NCI-H1417 (cell line): ENCODE measurements at regions not wholly inside any gene's neighbourhood (a gene's known extent, or its start where the extent isn't known, plus 50 kb on each side); places are given as distances from the start of the nearest gene placed in this dataset.

Experiments
- DNase-seq, 3 experiments: peaks; one replicate each; lab custom pipeline; 2025; lab: John Stamatoyannopoulos, UW

DNA sequence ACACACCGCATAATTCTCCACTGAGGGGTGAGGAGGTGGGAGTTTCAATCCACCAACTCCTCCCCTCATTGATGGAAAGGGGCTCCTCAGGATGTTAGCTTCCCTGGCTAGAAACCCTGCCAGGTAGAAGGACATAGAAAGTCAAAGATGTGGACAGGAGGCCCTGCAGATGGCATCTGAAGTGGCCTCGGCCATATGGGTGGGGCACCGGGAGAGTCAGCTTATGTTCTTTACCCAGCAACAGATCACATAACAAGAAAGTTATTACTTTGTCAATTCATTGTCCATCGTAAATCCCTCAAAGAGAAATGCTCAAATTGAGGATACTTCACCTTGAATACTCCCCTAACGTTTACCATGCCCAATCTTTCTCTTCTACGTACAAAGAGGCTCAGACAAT lies 97.3 kb upstream of the ARHGEF3 start:
- no peak for DNase-seq

DNA sequence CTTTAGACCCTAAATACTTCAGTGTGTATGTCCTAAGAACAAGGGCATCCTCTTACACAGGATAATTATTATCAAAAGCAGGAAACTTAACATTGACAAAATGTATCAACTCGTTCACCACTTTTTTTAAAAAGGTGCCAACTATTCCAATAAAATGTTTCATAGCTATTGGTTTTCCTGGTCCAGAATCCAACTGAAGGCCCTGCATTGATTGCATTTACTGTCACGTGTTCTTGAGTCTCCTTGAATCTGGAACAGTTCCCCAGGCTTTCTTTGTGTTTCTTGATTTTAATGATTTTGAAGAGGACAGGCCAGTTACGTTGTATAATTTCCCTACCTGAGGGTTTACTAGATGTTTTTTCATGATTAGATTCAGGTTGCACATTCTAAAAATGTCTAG lies 94.6 kb upstream of the ARHGEF3 start:
- no peak for DNase-seq

DNA sequence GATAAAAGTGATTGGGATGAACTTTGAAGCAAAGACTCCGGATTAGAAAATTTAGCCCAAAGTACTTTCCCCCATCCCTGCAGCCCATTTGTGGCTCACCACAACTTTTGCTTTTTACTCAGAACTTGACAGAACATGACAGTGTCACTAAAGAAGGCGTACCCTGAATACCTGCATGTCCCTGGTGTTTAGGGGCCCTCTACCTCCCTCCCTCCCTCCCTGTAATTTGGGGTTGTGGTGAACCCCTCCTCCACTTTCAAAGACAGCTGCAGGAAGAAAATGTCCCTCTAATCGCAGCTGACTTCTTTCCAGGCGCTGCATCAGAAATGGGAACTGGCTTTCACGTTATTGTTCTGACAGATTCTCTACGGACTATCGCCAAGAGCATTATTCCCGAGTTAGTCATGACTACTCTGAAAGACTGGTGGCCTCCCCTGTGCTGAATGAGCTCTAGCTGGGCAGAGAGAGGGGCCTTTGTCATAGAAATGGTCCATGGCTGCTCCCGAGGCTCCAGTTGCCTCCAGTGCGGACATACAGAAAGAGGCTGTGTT lies 93.2 kb upstream of the ARHGEF3 start:
- no peak for DNase-seq

DNA sequence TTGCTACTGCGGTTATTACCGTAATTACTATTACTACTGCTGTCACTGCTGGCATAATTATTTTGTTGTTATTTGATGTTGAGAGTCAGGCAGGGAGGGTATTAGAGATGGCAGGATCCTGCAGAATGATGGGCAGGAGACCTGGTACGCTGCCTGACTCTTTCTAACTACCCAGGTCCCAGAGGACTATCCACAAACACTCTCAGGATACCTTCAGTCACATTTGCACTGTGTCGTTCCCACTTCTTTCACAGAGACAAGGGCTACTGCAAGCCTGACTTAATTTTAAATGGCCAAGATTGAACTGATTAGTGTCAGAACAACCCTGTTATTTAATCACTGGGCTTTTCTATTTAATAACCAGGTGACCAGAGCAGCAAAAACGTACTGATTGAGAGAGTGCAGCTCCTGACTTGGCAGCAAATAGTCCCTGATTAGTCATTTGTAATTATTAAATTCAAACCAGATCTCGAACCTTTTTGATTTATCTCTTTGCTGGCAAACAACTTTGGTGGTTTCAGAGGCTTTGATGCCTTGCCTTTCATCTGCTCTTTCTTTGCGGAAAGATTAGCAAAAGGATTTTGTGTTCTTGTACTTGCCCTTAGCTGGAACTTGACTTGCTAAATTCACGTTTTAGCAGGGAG lies 88.8 kb upstream of the ARHGEF3 start:
- DNase-seq: peak in 1 of 3 experiments; percentile 6

DNA sequence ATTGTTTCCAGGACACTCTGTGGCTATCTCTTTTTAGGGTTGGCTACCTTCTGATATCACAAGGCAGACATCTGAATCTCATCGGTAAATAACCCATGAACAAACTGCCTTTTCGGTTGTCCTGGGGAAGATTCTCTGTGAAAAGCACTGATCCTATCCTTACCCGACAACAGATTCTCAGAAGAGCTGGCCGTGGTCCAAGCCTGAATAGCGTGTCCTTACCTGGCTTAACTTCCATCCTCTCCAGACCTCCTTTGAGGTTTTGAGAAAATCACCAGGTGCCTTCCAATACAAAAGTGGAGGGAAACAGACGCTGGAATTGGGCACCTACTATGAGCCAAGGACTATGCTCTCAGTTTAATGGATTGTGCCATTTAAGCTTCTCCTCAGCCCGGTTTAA lies 87.4 kb upstream of the ARHGEF3 start:
- DNase-seq: peak in 1 of 3 experiments; percentile 33

DNA sequence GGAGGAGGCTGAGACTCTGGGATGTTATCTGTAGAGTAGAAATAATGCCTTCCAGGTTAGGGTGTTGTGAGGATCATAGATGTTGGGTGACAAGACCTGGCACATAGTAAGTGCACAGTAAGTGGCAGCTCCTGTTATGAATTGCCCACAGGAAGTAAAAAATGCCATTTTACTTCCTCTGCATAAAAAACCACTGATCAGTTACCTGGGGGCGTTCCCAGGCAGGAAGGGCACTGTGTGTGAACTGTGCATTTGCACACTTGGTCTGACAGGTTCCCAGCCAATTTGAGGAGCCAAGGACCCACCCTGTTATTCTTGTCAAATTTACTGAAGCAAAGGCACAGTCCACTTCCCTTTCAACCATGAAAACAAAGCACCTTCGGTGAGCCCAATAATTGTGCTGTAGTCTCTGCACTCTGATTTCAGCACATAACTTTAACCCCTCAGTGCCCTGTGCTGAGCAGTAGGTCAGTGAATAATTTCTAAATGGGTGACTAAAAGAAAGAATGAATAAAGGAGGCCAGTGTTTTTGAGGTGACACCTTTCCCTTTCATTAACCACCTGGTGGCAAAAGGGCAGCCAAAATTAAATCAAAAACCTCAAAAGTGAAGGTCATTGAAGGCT lies 85.8 kb upstream of the ARHGEF3 start:
- DNase-seq: no peak

DNA sequence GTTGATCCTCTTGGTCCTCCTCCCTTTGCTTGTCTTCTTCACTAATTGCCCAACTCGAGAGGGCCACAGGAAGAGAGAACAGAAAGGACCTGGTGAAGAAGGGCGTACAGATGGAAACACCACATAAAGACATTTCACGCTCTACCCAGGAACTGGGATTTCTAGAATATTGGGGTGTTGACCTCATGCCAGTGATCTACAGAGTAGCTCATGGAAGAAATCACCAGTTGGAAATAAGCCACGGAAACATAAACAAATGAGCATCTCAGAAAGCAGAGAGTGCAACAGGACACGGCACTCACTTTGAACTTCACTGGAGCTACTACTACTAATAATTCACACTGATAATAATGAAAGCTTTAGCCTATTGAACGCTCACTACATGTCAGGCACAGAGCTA lies 84.6 kb upstream of the ARHGEF3 start:
- DNase-seq: no peak

DNA sequence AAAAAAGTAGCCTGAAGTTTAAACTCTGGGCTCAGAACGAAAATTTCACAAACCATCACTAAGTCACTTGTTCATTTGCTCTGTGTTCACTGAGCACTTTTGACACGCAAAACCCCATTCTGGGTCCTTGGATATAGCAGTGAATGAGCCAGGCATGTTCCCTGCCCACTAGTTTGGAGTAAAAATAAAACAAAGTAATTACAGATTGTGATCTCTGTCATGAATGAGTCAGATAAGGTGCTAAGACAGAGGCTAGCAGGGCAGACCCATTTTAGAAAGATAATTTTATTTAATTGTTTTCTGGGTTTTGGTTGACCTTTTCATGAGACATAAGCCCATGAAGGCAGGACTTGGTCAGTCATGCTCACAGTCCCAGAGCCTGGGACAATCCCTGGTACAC lies 84.1 kb upstream of the ARHGEF3 start:
- no peak for DNase-seq

DNA sequence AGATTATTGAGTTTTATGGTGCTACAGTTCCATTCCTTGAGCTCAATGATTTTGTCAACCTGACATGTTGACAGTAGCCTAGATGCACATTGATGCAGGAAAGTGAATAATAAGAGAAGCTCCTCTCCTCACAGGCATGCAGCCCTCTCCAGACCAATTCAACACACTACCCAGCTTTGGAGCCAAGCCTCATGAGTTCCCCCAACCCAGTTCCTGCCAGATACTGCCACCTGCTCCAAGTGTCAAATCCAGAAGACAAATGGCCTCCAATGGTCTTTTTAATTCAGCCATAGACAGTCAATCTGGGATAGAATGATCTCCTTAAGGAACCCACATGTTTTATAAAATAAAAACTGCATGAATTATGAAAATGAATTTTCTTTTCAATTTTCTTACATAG lies 83.7 kb upstream of the ARHGEF3 start:
- peak in 1 of 3 experiments; percentile 14 for DNase-seq

DNA sequence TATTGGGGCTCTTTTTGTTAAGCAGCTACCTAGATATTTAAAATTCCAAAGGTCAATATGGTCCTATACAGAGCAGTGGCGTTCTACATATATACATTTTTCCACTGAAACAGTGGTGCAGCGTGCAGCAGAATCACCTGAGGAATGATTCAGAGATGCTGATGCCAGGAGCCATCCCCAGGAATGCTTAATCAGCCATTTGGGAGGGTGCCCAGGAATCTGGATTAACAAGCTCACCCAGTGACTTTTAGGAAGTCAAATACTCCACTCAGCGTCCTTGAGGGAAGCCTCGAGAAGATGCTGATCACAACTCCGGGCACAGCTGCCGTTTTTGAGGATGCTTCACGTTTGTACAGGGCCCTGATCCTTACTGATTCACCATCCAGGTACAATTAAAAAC lies 82.6 kb upstream of the ARHGEF3 start:
- DNase-seq: no peak

DNA sequence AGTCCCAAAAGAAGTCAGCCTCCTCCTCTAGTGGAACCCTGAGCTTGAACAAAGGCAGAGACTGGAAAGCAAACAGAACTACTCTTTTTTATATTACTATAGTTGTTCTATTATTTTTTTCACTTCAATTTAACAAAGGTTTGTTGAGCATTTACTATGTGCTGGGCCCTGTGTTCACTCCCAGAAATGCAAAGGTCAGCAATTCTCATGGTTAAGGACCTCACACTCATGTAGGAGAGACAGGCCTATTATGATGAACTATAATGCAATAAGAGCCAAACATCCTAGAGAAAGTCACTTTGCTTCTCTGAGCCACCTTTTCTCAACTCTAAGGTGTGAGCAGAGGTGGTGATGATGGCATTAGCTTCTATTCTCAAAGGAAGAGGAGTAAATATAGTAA lies 82.1 kb upstream of the ARHGEF3 start:
- DNase-seq: no peak

DNA sequence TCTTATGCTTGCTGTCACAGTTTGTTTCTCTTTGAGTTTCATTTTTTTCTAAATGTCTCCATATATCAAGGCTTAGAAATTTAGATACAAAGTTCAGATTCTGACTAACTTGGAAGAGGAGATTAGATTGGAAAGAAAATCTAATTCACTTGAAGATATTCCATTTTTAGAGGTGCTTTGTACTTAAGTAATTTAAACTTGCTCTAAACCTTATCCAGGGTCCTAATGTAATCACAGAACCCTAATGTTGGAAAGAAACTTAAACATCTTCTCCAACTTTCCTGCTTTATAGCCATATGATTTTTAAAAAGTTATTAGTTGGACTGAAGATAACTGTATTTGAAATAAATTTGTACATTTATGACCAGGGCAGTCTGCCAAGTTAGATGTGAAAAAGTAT lies 81.1 kb upstream of the ARHGEF3 start:
- DNase-seq: no peak

DNA sequence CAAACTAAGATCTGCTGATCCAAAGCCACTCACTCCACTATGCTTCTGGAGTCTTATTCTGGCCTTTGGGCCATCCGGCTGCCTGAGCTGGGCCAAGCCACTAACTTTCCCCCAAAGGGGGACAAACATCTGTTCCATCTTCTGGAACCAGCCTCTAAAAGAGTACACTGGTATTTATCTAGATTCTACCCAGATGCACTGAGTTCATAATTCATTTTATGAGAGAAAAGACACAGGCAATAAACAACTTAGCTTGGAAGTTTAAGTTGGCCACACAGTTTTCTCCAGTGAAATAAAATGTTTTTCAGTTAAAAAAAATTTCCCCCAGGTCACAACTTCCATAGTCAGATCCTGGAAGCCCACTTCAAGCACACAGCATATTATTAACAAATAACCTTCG lies 80.1 kb upstream of the ARHGEF3 start:
- no peak for DNase-seq

DNA sequence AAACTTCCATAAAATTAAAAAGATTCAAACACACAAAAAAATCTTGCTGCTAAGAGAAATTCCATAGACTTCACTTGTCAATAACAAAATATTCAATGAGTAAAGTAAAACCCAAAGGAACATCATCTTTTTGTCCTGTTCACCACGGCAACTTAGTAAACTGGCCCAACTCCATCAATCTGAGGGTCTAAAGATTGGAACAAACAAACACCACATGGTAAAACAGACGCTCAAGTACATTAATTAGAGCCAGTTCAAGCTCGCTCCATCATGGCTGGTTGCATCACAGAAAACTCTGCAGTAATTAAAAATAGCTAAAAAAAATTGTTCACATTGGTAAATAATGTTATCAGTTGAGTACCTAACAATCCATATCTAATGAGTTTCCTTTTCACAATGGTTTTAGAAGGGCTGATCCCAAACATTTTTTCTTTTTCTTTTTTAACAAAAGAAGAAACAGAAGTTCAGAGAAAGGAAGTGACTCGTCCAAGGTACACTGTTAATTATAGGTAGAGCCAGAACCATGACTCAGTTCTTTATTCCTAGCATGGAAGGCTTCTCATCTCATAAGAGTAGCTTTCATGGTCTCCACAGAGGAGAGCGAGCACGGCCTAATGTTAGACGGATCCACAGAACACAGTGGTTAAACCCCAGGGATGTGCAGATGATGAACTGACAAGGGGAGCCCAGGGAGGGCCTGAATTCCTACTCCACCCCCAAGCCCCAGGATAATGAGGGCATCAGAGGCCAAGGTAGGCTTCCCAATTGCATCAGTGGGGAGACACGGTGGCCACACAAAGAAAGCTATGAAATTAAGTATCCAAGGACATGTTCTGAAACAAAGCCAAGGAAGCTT lies 79.2 kb upstream of the ARHGEF3 start:
- peak in 1 of 3 experiments; percentile 16 for DNase-seq

DNA sequence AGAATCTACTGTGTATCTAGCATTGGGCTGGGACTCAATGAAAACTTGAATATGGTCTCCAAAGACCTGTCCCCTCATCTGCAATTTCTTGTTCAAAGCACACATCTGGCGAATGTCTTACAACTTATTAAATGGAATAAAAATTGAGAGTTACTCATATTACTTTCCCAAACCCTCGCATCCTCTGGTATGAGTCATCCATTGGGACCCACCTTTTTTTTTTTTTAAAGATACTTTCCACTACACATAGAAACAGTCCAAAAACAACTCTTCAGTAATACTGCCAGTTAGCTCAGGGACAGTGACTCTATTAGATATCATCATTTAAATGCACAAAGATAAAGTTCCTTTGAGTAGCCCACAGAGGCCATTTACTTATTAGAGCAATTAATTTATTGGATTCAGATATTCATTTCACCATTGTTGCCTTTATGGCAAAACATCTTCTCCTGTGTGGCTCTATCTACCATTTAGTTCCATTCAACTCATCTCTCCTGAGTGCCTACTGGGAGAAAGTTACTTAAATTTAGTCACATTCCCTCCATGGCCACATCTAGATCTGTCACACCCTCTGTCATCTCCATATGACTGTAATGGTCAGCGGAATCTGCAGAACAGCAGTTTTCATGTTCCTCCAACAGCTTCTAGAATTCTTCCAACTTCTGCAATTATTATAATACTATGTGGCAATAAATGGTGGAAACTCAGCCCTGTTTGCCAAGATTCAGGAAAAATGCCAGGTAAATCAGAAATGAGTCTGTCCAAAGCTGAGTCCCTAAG lies 77.9 kb upstream of the ARHGEF3 start:
- DNase-seq: no peak

DNA sequence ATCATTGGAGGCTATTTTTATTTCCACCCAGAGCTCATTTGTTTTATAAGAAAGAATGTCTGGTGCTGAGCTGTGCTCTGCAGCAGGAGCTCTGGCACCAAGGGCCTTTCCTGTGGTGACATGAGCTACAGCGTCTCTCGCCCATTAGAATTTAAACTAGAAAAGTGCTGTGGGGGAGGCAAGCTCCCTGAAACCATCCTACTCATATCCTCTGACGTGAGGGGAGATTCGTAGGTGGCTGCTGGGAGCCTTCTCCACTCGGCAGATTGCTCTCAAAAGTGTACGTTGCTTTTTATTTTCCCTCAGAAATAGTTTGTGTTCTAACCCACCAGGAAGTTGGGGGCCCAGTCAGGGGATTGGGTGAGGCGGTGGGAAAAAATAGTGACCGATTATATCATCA lies 76.3 kb upstream of the ARHGEF3 start:
- no peak for DNase-seq

DNA sequence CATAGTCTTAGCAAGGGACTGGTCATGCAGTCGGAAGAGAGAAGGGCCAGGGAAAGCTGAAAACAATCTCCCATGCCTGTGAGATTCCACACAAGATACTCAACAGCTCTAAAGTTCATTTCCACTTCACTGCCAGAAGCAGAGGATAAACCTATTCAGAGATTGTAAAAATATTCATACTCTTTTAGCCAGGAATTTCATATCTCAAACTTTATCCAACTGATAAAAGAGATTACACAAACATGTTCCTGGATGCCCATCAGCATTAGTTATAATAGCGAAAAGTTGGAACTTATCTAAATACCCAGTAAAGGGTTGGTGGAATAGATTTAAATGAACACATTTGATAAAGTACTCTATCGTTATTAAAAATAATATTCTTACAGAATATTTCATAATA lies 75.2 kb upstream of the ARHGEF3 start:
- DNase-seq: no peak

DNA sequence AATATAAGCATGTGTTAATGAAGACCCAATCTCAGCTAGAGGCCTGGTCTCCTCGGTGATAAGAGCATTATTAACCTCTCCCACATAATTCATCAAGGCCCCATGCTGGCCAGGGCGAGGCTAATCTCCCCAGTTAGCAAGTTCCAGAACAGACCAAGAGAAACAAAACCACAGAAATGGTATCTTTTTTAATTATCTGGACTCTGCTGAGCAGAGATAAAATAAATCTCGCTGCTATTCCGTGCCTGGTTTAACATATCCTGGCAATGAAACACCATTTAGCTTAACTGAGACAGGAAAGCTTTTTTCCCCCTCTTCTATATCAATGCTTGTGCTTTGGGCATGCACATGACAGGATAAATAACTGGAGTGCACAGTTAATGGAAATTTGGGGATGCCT lies 72.5 kb upstream of the ARHGEF3 start:
- no peak for DNase-seq

DNA sequence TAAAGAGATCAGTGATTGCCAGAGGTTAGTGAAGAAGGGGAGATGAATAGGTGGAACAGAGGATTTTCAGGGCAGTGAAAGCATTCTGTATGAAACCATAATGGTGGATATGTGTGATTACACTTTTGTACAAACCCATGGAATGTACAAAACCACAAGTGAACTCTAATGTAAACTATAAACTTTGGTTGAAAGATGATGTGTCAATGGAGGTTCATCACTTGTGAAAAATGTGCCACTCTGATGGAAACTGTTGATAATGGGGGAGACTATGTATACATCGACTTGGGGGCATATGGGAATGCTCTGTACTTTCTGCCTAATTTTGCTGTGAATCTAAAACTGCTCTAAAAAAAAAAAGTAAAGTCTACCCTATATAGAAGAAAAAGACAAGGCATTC lies 68.7 kb upstream of the ARHGEF3 start:
- DNase-seq: no peak

DNA sequence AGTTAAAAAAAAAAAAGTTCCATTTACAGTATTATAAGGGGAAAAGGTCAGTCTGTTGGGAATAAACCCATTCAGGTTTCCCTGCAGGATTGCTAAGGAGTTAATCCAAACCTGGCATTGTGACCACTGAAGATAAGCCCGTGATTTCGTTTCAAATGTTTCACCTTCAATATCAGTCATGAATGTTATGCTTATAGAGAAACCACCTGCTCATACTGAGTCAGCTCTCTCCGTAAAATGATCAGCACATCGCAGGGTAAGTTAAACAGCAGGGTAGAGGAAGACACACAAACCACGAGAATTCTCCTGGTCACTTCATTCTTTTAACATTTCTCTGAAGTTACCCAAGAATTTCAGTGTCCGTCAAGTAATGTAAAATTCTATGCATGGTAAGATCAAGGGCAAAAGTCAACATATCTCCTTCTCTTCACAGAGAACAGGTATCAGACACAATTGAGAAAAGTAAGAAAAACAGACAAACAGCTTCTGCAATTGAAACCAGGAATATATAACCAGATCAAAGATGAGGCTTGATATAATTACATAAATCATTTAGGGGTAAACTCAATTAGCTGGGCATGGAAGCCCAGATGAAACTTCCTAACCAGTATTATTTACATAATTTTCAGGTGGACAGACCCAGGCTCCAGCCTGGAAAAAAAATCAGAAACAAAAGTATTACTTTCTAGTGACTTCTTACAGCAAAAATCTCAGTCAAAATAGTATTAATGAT lies 67.6 kb upstream of the ARHGEF3 start:
- no peak for DNase-seq

DNA sequence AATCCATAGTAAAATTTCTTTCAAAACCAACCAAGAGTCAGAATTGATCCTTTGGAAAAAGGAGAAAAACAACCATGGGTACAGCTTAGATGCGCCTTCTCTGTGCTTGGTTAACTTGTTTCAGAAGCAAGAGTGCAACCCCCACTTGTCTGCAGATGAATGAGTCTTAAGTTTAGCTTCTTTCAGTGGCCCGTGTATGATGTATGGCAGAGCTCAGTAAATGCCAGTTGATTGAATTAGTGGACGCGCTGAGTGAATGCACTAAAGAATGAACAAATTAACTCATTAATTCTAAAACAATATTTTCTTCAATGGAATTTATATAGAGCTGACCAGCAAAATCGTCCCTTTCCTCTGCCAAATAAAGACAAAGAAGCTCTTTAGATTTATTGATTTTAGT lies 67.0 kb upstream of the ARHGEF3 start:
- DNase-seq: no peak
